ENCODE measurements at regions not wholly inside any gene's neighbourhood (a gene's known extent, or its start where the extent isn't known, plus 50 kb on each side); places are given as distances from the start of the nearest gene placed in this dataset.

GRCh38 chr18:75531212-75531850, 103.8 kb upstream of the SMIM21 start:
- DNase-seq (ENCODE audit: low spot score), result no peak

GRCh38 chr18:75530566-75531211, 103.2 kb upstream of the SMIM21 start:
- no peak for DNase-seq (ENCODE audit: low spot score)

GRCh38 chr18:75530118-75530517, 102.6 kb upstream of the SMIM21 start:
- DNase-seq (ENCODE audit: low spot score), result no peak

GRCh38 chr18:75529394-75529793, 101.9 kb upstream of the SMIM21 start:
- no peak for DNase-seq (ENCODE audit: low spot score)

- DNase-seq (ENCODE audit: low spot score), result no peak
Observed at GRCh38 chr18:75527848-75528685, 100.6 kb upstream of the SMIM21 start.

- DNase-seq (ENCODE audit: low spot score), result no peak
Observed at GRCh38 chr18:75526038-75526437, 98.5 kb upstream of the SMIM21 start.

- DNase-seq (ENCODE audit: low spot score), result no peak
Observed at GRCh38 chr18:75525331-75525730, 97.8 kb upstream of the SMIM21 start.

- no peak for DNase-seq (ENCODE audit: low spot score)
Observed at GRCh38 chr18:75524841-75525240, 97.3 kb upstream of the SMIM21 start.

GRCh38 chr18:75524181-75524580, 96.7 kb upstream of the SMIM21 start:
- no peak for DNase-seq (ENCODE audit: low spot score)

GRCh38 chr18:75521816-75522215, 94.3 kb upstream of the SMIM21 start:
- DNase-seq (ENCODE audit: low spot score), result no peak

GRCh38 chr18:75518007-75518406, 90.5 kb upstream of the SMIM21 start:
- DNase-seq (ENCODE audit: low spot score), result no peak

GRCh38 chr18:75517286-75517685, 89.8 kb upstream of the SMIM21 start:
- no peak for DNase-seq (ENCODE audit: low spot score)

- DNase-seq (ENCODE audit: low spot score), result no peak
Observed at GRCh38 chr18:75507636-75508035, 80.1 kb upstream of the SMIM21 start.

- DNase-seq (ENCODE audit: low spot score), result no peak
Observed at GRCh38 chr18:75506913-75507312, 79.4 kb upstream of the SMIM21 start.

GRCh38 chr18:75504469-75504868, 77.0 kb upstream of the SMIM21 start:
- DNase-seq (ENCODE audit: low spot score), result no peak

GRCh38 chr18:75503615-75504014, 76.1 kb upstream of the SMIM21 start:
- no peak for DNase-seq (ENCODE audit: low spot score)

- DNase-seq (ENCODE audit: low spot score), result no peak
Observed at GRCh38 chr18:75502286-75502685, 74.8 kb upstream of the SMIM21 start.

GRCh38 chr18:75500545-75500944, 73.0 kb upstream of the SMIM21 start:
- DNase-seq (ENCODE audit: low spot score), result no peak

GRCh38 chr18:75497576-75498235, 70.2 kb upstream of the SMIM21 start:
- DNase-seq (ENCODE audit: low spot score), result no peak

- DNase-seq (ENCODE audit: low spot score), result no peak
Observed at GRCh38 chr18:75496151-75496550, 68.6 kb upstream of the SMIM21 start.

- no peak for DNase-seq (ENCODE audit: low spot score)
Observed at GRCh38 chr18:75492852-75493251, 65.3 kb upstream of the SMIM21 start.

- no peak for DNase-seq (ENCODE audit: low spot score)
Observed at GRCh38 chr18:75491361-75491760, 63.9 kb upstream of the SMIM21 start.
